PC-3 (cell line): ENCODE measurements at regions not wholly inside any gene's neighbourhood (a gene's known extent, or its start where the extent isn't known, plus 50 kb on each side); places are given as distances from the start of the nearest gene placed in this dataset.

Source experiments
- ATAC-seq: fragments of 200-7000 bp; cut with Tn5 transposase; 2 replicates; pipeline ENCODE4 v1.9.1; 2020; ENCODE audit warnings: mild to moderate bottlenecking, moderate library complexity
- BruUV-seq: library from RNA; stranded (reverse); fragments of 400-500 nt; replicated peaks from 2 replicates; lab custom pipeline; 2021; lab: Mats Ljungman, UMichigan
- CTCF ChIA-PET: fragments of 300-600 bp; sonication (Branson Sonifier 250); formaldehyde crosslinking; loops from one replicate; lab custom pipeline; 2022; ENCODE audit warnings: antibody characterized with exemption; lab: Charles Lee
- POLR2A ChIA-PET: fragments of 300-600 bp; sonication (Branson Sonifier 250); formaldehyde crosslinking; loops from one replicate; lab custom pipeline; 2022; ENCODE audit warnings: antibody characterized with exemption; ENCODE audit not compliant: unreplicated experiment; lab: Charles Lee
- DNase-seq: peaks from one replicate; pipeline ENCODE4 v3.0.0-alpha.2; 2015
- H2AFZ ChIP-seq: fragments of 300-600 bp; sonication (generic); 2 replicates; pipeline ENCODE4 v1.6.0; 2016; ENCODE audit warnings: antibody characterized with exemption, low read length
- H3F3A ChIP-seq: fragments of 300-600 bp; sonication (generic); one replicate; pipeline ENCODE4 v1.6.0; 2017; ENCODE audit warnings: antibody characterized with exemption, low read length, control low read depth, mild to moderate bottlenecking; ENCODE audit not compliant: unreplicated experiment
- H3K27ac ChIP-seq: fragments of 300-600 bp; sonication (generic); 2 replicates; pipeline ENCODE4 v1.5.1; 2016; ENCODE audit warnings: mild to moderate bottlenecking, low read length
- H3K27me3 ChIP-seq: fragments of 300-600 bp; sonication (generic); 2 replicates; pipeline ENCODE4 v1.6.1; 2016; ENCODE audit warnings: low read length, mixed read lengths
- H3K36me3 ChIP-seq: fragments of 300-600 bp; sonication (generic); 2 replicates; pipeline ENCODE4 v1.6.1; 2016; ENCODE audit warnings: low read depth, mixed run types, low read length, mixed read lengths
- H3K4me1 ChIP-seq: fragments of 300-600 bp; sonication (generic); 2 replicates; pipeline ENCODE4 v1.5.1; 2016; ENCODE audit warnings: low read length; ENCODE audit not compliant: insufficient read depth
- H3K4me2 ChIP-seq: fragments of 300-600 bp; sonication (generic); 2 replicates; pipeline ENCODE4 v1.6.0; 2016; ENCODE audit warnings: low read length
- H3K4me3 ChIP-seq: fragments of 300-600 bp; sonication (generic); 2 replicates; pipeline ENCODE4 v1.5.1; 2016; ENCODE audit warnings: mild to moderate bottlenecking, low read length, mixed read lengths
- H3K79me2 ChIP-seq: fragments of 300-600 bp; sonication (generic); 2 replicates; pipeline ENCODE4 v1.6.1; 2017; ENCODE audit warnings: low read length, mixed read lengths
- H3K9ac ChIP-seq: fragments of 300-600 bp; sonication (generic); 2 replicates; pipeline ENCODE4 v1.6.0; 2016; ENCODE audit warnings: mild to moderate bottlenecking, low read length
- H3K9me2 ChIP-seq: fragments of 300-600 bp; sonication (generic); replicated peaks from 2 replicates; pipeline ENCODE4 v1.6.1; 2016; ENCODE audit warnings: mixed run types, low read length, mixed read lengths
- H3K9me3 ChIP-seq: fragments of 300-600 bp; sonication (generic); 2 replicates; pipeline ENCODE4 v1.6.1; 2016; ENCODE audit warnings: low read length, mixed read lengths
- H4K20me1 ChIP-seq: fragments of 300-600 bp; sonication (generic); 2 replicates; pipeline ENCODE4 v1.6.1; 2016; ENCODE audit warnings: low read length, mixed read lengths
- CTCF ChIP-seq: fragments of 300-600 bp; sonication (generic); conservative IDR thresholded peaks from 2 replicates; pipeline ENCODE4 v1.5.1; 2017; ENCODE audit warnings: antibody characterized with exemption, low read depth, mild to moderate bottlenecking, low read length
- EZH2 ChIP-seq: fragments of 300-600 bp; sonication (generic); IDR thresholded peaks from one replicate; pipeline ENCODE4 v1.6.1; 2017; ENCODE audit warnings: antibody characterized with exemption, mild to moderate bottlenecking, low read length; ENCODE audit not compliant: unreplicated experiment
- EZH2phosphoT487 ChIP-seq: fragments of 300-600 bp; sonication (generic); IDR thresholded peaks from 2 replicates; pipeline ENCODE4 v1.6.1; 2018; ENCODE audit warnings: mild to moderate bottlenecking, antibody characterized with exemption, low read length, borderline replicate concordance
- intact Hi-C: fragments of 100-400 bp; cut with micrococcal nuclease; formaldehyde crosslinking; loops from 2 replicates; pipeline ENCODE4 v1.9.0; 2023

GRCh38 chr4:121239951-121240350 lies 75.8 kb upstream of the TNIP3 start:
- no TSS peak for BruUV-seq
- Histone ChIP-seq H3K4me2 (no peak overlapping the region), H3K27ac (no peak overlapping the region), H3K36me3 (no peaks in the 10 kb centered on the region), H3K9ac (no peak overlapping the region), H3K27me3 (peaks cover 7% of the 10 kb centered on the region; the same call in 1 of the 2 replicates), H3K79me2 (no peaks in the 10 kb centered on the region), H3K9me3 (no peaks in the 10 kb centered on the region), H3F3A (no peaks in the 10 kb centered on the region), H3K9me2 (no peaks in the 10 kb centered on the region), H3K4me3 (no peak overlapping the region), H4K20me1 (no peaks in the 10 kb centered on the region), H3K4me1 (no peaks in the 10 kb centered on the region), H2AFZ (no peak overlapping the region)
- ChIA-PET CTCF (no interaction called here), POLR2A (no interaction called here)
- intact Hi-C loops, result no loop called here
- no peak for ATAC-seq
- TF ChIP-seq EZH2phosphoT487, result no peak
- TF ChIP-seq EZH2, result no peak
- TF ChIP-seq CTCF, result no peak
- no peak for DNase-seq

- H3K9me3 ChIP-seq, result no peaks in the 10 kb centered on the region
Observed at GRCh38 chr4:121238461-121238860, 74.3 kb upstream of the TNIP3 start.

More at GRCh38 chr4:121238461-121238860, 74.3 kb upstream of the TNIP3 start:
- H3K9ac ChIP-seq, result no peak overlapping the region
- intact Hi-C loops, result no loop called here
- no peak overlapping the region for H3K4me3 ChIP-seq
- H3F3A ChIP-seq, result no peaks in the 10 kb centered on the region
- H3K27me3 ChIP-seq, result peaks cover 7% of the 10 kb centered on the region; the same call in 1 of the 2 replicates
- no peak overlapping the region for H3K27ac ChIP-seq
- ATAC-seq, result no peak
- no peaks in the 10 kb centered on the region for H3K4me1 ChIP-seq
- no peak overlapping the region for H2AFZ ChIP-seq
- H3K9me2 ChIP-seq, result no peaks in the 10 kb centered on the region
- H4K20me1 ChIP-seq, result no peaks in the 10 kb centered on the region
- H3K36me3 ChIP-seq, result no peaks in the 10 kb centered on the region
- CTCF ChIA-PET, result no interaction called here
- H3K4me2 ChIP-seq, result no peak overlapping the region
- TF ChIP-seq CTCF, result no peak
- TF ChIP-seq EZH2, result no peak
- no peak for TF ChIP-seq EZH2phosphoT487
- POLR2A ChIA-PET, result no interaction called here
- DNase-seq, result no peak
- no TSS peak for BruUV-seq
- no peaks in the 10 kb centered on the region for H3K79me2 ChIP-seq
